Skeletal muscle tissue (tissue), 3 donors: ENCODE measurements at regions not wholly inside any gene's neighbourhood (a gene's known extent, or its start where the extent isn't known, plus 50 kb on each side); places are given as distances from the start of the nearest gene placed in this dataset.

Source experiments
- H3K27ac ChIP-seq: one replicate; pipeline ENCODE4 v1.7.0; 2013; ENCODE audit warnings: mild to moderate bottlenecking, low read depth, low read length, inconsistent platforms
- H3K27me3 ChIP-seq, 3 donors: one replicate each; pipeline ENCODE4 v1.7.0; 2013; ENCODE audit warnings: low read length in 3 of 3; ENCODE audit not compliant: control insufficient read depth in 3 of 3, insufficient read depth in 3 of 3
- H3K36me3 ChIP-seq, 3 donors: one replicate each; pipeline ENCODE4 v1.7.0; 2013; ENCODE audit warnings: low read length in 3 of 3; ENCODE audit not compliant: control insufficient read depth in 3 of 3, insufficient read depth in 3 of 3
- H3K4me1 ChIP-seq, 3 donors: one replicate each; pipeline ENCODE4 v1.7.0; 2013; ENCODE audit warnings: low read length in 3 of 3, mild to moderate bottlenecking in 3 of 3; ENCODE audit not compliant: control insufficient read depth in 3 of 3, insufficient read depth in 3 of 3
- H3K4me3 ChIP-seq, 3 donors: one replicate each; pipeline ENCODE4 v1.7.0; 2013; ENCODE audit warnings: low read length in 3 of 3
- H3K9ac ChIP-seq, 3 donors: one replicate each; pipeline ENCODE4 v1.7.0; 2013; ENCODE audit warnings: low read length in 3 of 3, mild to moderate bottlenecking in 3 of 3, moderate library complexity in 2 of 3, low read depth in 1 of 3
- H3K9me3 ChIP-seq, 3 donors: one replicate each; pipeline ENCODE4 v1.7.0; 2013; ENCODE audit warnings: low read length in 3 of 3; ENCODE audit not compliant: control insufficient read depth in 3 of 3
- donor health status: Osteomylitis.

DNA sequence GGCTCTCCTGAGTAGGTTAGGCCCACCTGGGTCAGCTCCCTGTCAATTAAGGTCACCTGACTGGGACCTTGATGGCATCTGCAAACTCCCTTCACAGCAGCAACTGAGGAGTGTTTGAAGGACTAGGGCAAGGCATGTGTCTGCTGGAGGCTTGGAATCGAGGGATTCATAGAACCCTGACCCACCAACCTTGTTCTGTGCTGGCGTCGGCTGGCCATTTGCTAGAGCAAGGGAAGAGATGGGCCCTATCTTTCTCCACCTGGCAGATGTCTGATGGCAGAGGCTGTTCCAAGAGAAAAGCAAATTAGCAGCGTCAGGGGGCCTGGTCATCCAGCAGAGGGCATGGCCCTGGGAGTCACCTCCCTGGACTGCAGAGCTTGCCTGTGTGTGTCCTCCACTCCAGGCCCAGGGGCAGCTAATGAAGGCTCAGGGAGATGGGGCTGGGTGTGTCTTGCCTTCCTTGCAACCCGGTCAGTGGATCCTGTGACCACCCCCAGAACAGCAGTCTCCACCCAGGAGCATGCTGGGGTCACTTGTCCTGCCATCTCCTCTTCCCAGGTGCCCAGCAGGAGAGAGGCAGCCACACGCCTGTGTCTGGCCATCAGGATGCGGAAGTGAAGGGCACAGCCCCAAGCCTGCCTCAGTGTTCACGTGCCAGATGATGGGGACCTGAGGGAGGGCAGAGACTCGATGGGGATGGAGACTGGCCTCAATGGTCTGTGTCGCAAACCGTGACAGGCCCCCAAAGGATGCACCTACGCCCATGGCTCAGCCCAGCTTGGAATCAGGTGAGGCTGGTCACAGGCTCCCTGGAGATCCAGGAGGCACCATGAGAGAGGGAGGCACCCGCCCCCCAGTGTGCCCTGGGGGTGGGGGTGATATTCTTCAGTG lies 53.9 kb downstream of the BARX1 start:
- no peak overlapping the region for H3K27ac ChIP-seq
- no peaks in the 10 kb centered on the region for H3K4me1 ChIP-seq
- H3K36me3 ChIP-seq: no peaks in the 10 kb centered on the region
- H3K9me3 ChIP-seq: peaks cover 0 to 3% (median 2%) of the 10 kb centered on the region in 3 donors
- H3K27me3 ChIP-seq: peaks cover 0 to 9% (median 8%) of the 10 kb centered on the region in 3 donors
- H3K9ac ChIP-seq: no peak overlapping the region
- no peak overlapping the region for H3K4me3 ChIP-seq

DNA sequence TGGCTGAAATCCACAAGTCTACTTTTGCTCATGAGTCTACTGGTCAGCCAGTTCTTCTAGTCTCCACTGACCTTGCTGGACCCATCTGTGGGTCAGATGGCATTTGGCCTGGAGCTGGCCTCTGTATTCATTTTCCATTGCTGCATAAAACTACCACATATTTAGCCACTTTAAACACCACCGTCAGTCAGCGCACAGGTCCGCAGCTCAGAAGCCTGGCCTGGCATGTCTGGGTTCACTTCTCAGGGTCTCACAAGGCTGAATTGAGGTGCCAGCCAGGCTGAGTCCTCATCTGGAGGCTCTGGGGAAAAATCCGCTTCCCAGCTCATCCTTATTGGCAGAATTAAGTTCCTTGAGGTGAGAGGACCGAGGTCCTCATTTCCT lies 54.7 kb downstream of the BARX1 start:
- no peak overlapping the region for H3K4me3 ChIP-seq
- H3K27me3 ChIP-seq: peaks cover 0 to 11% (median 7%) of the 10 kb centered on the region in 3 donors
- peaks cover 0 to 3% (median 2%) of the 10 kb centered on the region in 3 donors for H3K9me3 ChIP-seq
- no peak overlapping the region for H3K27ac ChIP-seq
- H3K36me3 ChIP-seq: no peaks in the 10 kb centered on the region
- H3K4me1 ChIP-seq: no peaks in the 10 kb centered on the region
- H3K9ac ChIP-seq: no peak overlapping the region

DNA sequence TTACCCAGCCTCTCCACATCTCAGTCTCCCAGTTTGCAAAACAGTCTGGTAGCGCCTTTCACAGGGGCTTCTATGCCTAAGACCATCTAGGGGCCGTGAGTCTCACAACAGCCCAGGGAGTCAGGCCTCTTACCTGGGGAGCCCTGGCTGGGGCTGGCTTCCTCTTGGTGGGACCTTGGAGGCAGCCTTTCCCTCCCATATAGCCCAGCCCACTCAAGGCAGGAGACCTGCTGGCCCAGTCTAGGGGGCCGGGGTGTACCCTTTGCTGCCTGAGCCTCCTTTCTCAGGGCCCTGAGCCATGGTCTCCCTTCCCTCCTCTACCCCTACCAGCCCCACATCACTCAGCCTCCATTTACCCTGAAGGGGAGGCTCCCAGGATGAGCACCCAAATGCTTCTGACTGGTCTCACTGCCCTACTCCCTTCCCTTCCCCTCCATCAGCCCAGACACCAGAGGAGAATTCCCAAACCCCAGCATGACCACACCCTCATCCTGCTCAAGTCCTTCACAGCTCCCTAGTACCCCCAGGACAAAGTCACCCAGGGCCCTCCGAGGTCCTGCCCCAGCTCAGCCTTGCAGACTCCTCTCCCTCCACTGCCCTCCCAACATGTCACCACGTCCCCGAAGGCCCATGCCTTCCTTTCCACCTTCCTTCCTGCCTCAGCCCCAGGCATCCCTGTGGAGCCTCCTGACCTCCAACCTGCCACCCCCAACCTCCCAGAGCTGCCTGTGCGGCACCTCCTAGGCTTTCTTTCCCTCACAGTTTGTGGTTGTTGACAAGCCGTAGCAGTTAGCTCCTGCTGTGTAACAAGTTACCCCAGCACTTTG lies 55.3 kb downstream of the BARX1 start:
- H3K4me1 ChIP-seq: no peaks in the 10 kb centered on the region

DNA sequence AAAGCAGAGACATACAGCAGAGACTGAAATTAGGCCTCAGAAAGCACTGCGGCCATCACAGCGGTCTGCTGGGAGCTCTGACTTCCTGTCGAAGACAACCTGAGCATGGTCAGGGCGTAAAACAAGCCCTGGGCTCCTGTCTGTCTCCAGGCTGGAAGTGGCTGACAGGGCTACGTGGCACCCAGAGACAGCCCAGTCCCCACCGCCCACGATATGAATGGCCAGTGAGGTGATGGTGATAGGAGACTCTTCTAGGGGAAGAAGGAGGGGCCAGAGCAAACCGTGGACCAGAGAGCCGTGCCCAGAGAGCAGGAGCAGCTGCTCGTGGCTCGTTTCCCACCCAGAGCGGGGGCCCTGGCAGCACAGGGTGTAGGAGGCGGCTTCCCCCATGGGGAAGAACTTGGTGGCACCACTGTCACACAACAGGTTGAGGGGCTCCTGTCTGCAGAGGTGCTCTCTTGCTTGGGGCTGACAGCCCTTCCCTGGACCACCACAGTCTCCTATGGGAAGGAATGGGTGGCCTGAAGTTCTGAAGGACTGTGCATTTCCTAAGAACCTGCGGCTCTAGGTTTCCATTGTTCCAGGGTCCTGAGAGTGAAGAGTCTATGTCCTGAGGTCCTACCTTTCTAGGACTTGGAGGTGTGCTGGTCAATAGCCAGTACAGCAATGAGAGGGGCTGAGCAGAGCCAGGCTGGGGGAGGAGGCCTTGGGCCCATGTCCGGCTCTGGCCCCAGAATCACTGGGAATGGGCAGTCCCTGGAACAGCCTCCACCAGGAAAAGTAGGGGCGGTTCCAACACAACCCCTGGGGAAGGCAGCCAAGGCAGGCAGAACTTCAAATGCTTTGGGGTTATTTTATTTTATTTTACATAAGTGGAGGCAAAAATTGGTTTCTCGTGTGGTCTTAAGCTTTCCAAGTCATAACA lies 56.4 kb downstream of the BARX1 start:
- Histone ChIP-seq H3K9ac (no peak overlapping the region), H3K4me1 (no peaks in the 10 kb centered on the region), H3K27me3 (peaks cover 0 to 10% (median 6%) of the 10 kb centered on the region in 3 donors), H3K27ac (no peak overlapping the region), H3K9me3 (peaks cover 0 to 3% (median 0%) of the 10 kb centered on the region in 3 donors), H3K4me3 (no peak overlapping the region), H3K36me3 (no peaks in the 10 kb centered on the region)

More for the DNA sequence above, 55.3 kb downstream of the BARX1 start:
- Histone ChIP-seq H3K9ac (no peak overlapping the region), H3K36me3 (no peaks in the 10 kb centered on the region), H3K9me3 (peaks cover 0 to 3% (median 0%) of the 10 kb centered on the region in 3 donors), H3K27me3 (peaks cover 0 to 13% (median 10%) of the 10 kb centered on the region in 3 donors), H3K4me3 (no peak overlapping the region), H3K27ac (no peak overlapping the region)

DNA sequence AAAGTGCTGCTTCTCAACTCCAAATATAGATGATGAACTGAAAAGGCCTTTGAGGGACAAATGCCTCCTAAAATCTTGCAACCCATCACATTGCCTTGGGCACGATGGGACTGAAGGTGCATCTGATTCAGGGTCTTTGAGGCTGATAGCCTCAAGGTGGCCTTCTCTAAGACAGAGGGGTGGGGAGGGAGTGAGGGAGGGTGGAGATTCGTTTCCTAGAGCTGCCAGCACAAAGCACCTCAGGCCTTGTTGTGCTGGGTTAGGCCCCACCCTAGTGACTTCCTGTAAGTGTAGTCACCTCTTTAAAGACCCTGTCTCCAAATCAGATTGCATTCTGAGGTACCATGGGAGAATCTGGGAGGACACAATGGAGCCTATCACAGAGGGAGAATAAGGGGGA lies 57.1 kb downstream of the BARX1 start:
- no peaks in the 10 kb centered on the region for H3K36me3 ChIP-seq
- H3K9me3 ChIP-seq: peaks cover 0 to 3% (median 0%) of the 10 kb centered on the region in 3 donors
- no peaks in the 10 kb centered on the region for H3K4me1 ChIP-seq
- peaks cover 0 to 10% (median 6%) of the 10 kb centered on the region in 3 donors for H3K27me3 ChIP-seq
- no peak overlapping the region for H3K9ac ChIP-seq
- no peak overlapping the region for H3K27ac ChIP-seq
- H3K4me3 ChIP-seq: no peak overlapping the region

DNA sequence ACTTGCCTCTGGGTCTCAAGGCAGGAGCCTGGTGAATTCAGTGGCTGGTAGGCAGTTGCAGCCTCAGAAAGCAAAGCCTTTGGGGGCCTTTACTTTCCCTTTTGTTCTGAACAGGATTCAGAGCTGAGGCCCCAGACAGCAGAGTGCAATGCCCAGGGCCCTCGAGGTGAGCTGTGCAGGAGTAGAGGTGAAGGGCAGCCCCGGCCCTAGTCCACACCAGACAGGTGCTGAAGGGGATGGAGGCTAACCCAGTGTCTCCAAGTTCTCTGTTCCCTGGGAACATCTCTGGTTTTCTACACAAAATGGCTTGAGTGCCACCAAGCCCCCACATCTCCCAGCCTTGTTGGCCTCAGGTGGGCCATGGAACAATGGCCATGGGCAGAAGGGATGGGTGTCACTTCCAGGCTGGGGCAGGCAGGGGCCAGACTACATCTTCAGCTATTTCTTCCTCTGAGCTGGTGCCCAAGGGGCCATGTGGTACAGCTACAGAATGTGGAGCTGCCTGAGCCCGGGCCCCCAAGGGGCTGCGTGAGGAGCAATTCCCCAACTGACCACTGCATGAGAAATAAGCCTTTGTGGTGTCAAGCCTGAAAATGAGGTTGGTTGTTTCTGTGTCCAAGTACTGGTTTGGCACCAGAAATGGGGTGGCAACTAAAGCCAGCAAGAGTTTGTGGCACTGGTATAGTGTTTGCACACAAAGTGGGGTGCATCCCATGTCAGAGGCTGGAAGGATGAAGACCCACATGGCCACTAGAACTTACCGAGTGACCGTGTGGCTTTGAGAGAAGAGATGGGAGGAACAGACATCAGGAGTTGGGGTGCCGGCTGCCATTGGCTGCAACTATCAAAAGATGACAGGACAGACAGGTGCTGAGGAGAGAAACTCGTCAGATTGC lies 57.8 kb downstream of the BARX1 start:
- no peak overlapping the region for H3K4me3 ChIP-seq
- no peaks in the 10 kb centered on the region for H3K36me3 ChIP-seq
- peaks cover 0 to 4% (median 3%) of the 10 kb centered on the region in 3 donors for H3K9me3 ChIP-seq
- H3K27ac ChIP-seq: no peak overlapping the region
- H3K27me3 ChIP-seq: peaks cover 0 to 10% (median 6%) of the 10 kb centered on the region in 3 donors
- H3K9ac ChIP-seq: no peak overlapping the region
- H3K4me1 ChIP-seq: no peaks in the 10 kb centered on the region

DNA sequence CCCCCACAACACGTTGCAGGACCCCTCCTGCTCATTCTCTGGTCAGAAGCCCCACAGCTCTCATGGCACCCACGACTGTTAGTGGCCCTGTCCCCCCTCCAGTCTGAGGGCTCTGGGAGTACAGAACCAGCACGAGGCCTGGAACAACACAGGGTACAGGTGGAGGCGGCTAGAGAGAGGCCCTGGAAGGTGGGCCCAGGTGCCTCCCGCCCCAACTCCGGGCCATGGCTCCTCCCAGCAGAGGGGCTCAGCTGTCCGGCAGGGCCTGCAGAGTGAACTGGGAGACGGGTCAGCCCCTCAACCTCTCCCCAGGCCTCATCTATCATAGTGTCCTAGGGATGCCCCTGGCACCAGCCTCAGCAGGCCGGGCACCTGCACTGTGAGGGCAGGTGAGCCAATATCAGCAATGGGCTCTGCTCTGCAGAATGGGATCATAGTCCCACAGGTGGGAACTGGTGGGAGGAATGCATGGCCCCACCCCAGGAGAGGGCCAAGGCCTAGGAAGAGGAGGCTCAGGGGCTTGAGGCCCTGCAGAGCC lies 58.6 kb downstream of the BARX1 start:
- Histone ChIP-seq H3K4me3 (no peak overlapping the region), H3K27me3 (peaks cover 0 to 10% (median 6%) of the 10 kb centered on the region in 3 donors), H3K9me3 (peaks cover 0 to 4% (median 3%) of the 10 kb centered on the region in 3 donors), H3K27ac (no peak overlapping the region), H3K9ac (no peak overlapping the region), H3K4me1 (no peaks in the 10 kb centered on the region), H3K36me3 (no peaks in the 10 kb centered on the region)

DNA sequence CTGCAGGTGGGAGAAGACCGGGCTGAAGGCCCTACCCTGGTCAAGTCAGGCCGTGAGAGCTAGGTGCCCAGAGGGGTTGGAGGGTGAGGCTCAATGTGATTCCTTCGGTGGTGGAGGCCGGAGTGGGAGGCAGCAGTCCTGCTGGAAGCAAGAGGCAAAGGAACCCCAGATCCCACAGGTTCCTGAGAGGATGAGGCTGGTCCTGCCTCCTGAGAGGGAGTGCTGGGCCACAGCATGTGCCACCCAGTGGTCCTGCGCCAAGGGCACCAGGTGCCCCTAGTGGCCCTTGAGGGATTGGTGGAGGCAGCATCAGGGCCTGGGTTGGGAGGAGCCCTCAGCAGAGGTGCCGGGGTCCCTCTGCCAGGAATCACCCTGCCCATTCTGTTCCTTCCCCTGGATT lies 59.1 kb downstream of the BARX1 start:
- H3K36me3 ChIP-seq: no peaks in the 10 kb centered on the region
- H3K4me3 ChIP-seq: no peak overlapping the region
- H3K9ac ChIP-seq: no peak overlapping the region
- no peak overlapping the region for H3K27ac ChIP-seq
- H3K27me3 ChIP-seq: peaks cover 0 to 10% (median 6%) of the 10 kb centered on the region in 3 donors
- H3K4me1 ChIP-seq: no peaks in the 10 kb centered on the region
- peaks cover 0 to 4% (median 3%) of the 10 kb centered on the region in 3 donors for H3K9me3 ChIP-seq
